ENCODE measurements at regions not wholly inside any gene's neighbourhood (a gene's known extent, or its start where the extent isn't known, plus 50 kb on each side); places are given as distances from the start of the nearest gene placed in this dataset.

DNA sequence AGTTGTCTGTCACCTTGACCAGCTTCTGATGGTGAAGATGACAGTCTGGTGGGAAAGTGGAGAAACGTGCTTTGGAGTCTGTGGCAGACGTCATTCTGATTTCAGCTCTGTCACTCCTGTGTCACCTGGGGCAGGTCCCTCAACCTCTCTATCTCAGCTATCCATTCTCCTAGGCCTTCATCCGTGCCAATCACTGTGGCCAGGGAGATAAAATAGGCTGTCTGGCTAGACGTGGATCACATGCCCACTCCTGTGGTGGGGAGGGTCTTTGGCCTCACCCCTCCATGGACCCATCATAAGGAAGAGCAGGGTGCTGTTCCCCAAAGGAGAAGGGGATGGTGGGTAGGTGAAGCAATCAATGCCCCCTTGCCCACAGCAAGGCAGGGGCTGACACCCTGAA, 140.3 kb downstream of the ACTL8 start:
- no peak for TF ChIP-seq POLR2A (IDR thresholded peaks at IDR 0.05)
- TF ChIP-seq, protein P1, sequence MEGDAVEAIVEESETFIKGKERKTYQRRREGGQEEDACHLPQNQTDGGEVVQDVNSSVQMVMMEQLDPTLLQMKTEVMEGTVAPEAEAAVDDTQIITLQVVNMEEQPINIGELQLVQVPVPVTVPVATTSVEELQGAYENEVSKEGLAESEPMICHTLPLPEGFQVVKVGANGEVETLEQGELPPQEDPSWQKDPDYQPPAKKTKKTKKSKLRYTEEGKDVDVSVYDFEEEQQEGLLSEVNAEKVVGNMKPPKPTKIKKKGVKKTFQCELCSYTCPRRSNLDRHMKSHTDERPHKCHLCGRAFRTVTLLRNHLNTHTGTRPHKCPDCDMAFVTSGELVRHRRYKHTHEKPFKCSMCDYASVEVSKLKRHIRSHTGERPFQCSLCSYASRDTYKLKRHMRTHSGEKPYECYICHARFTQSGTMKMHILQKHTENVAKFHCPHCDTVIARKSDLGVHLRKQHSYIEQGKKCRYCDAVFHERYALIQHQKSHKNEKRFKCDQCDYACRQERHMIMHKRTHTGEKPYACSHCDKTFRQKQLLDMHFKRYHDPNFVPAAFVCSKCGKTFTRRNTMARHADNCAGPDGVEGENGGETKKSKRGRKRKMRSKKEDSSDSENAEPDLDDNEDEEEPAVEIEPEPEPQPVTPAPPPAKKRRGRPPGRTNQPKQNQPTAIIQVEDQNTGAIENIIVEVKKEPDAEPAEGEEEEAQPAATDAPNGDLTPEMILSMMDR (IDR thresholded peaks at IDR 0.05): no peak

Data from tibial nerve (tissue), 3 donors.